ENCODE measurements at regions not wholly inside any gene's neighbourhood (a gene's known extent, or its start where the extent isn't known, plus 50 kb on each side); places are given as distances from the start of the nearest gene placed in this dataset.

DNA sequence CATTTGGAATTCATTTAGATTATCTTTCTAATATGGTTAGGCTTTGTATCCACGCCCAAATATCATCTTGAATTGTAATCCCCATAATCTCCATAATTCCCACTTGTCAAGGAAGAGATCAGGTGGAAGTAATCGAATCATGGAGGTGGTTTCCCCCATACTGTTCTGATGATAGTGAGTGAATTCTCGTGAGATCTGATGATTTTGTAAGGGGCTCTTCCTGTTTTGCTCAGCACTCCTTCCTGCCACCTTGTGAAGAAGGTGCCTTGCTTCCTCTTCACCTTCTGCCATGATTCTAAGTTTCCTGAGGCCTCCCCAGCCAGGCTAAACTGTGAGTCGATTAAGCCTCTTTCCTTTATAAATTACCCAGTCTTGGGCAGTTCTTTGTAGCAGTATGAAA lies 527.5 kb upstream of the ARRDC3 start:
- TF ChIP-seq CTCF (IDR thresholded peaks at IDR 0.05; ENCODE audit: low read depth, low read length, poor library complexity, severe bottlenecking) (no peak), EZH2phosphoT487 (IDR thresholded peaks at IDR 0.05; ENCODE audit: borderline replicate concordance, low read length) (no peak)
- Histone ChIP-seq H3K79me2 (ENCODE audit: control insufficient read depth, low read length) (no peaks in the 10 kb centered on the region), H3K36me3 (ENCODE audit: control insufficient read depth, low read length) (no peaks in the 10 kb centered on the region), H4K20me1 (ENCODE audit: control insufficient read depth, insufficient read depth, low read depth, low read length) (no peaks in the 10 kb centered on the region), H3K9me2 (replicated peaks; ENCODE audit: control insufficient read depth, low read length) (no peaks in the 10 kb centered on the region), H3F3A (ENCODE audit: control insufficient read depth, insufficient read depth) (no peaks in the 10 kb centered on the region), H3K4me1 (ENCODE audit: control insufficient read depth, low read length) (no peaks in the 10 kb centered on the region), H3K9me3 (ENCODE audit: control insufficient read depth, insufficient read depth, low read length) (no peaks in the 10 kb centered on the region), H3K4me3 (ENCODE audit: low read length) (no peak overlapping the region), H3K4me2 (ENCODE audit: low read length) (no peak overlapping the region), H3K27me3 (ENCODE audit: control insufficient read depth, low read length) (no peaks in the 10 kb centered on the region), H3K27ac (ENCODE audit: low read depth, low read length) (no peak overlapping the region)

- Histone ChIP-seq H3K27ac (ENCODE audit: low read depth, low read length) (no peak overlapping the region), H3K9me3 (ENCODE audit: control insufficient read depth, insufficient read depth, low read length) (no peaks in the 10 kb centered on the region), H3K79me2 (ENCODE audit: control insufficient read depth, low read length) (no peaks in the 10 kb centered on the region), H3K27me3 (ENCODE audit: control insufficient read depth, low read length) (no peaks in the 10 kb centered on the region), H3K4me2 (ENCODE audit: low read length) (no peak overlapping the region), H3K4me1 (ENCODE audit: control insufficient read depth, low read length) (no peaks in the 10 kb centered on the region), H3K4me3 (ENCODE audit: low read length) (no peak overlapping the region), H3K9me2 (replicated peaks; ENCODE audit: control insufficient read depth, low read length) (no peaks in the 10 kb centered on the region), H4K20me1 (ENCODE audit: control insufficient read depth, insufficient read depth, low read depth, low read length) (no peaks in the 10 kb centered on the region), H3K36me3 (ENCODE audit: control insufficient read depth, low read length) (no peaks in the 10 kb centered on the region), H3F3A (ENCODE audit: control insufficient read depth, insufficient read depth) (no peaks in the 10 kb centered on the region)
- no peak for TF ChIP-seq CTCF (IDR thresholded peaks at IDR 0.05; ENCODE audit: low read depth, low read length, poor library complexity, severe bottlenecking)
- no peak for TF ChIP-seq EZH2phosphoT487 (IDR thresholded peaks at IDR 0.05; ENCODE audit: borderline replicate concordance, low read length)
Observed at GRCh38 chr5:91910247-91910646, 527.1 kb upstream of the ARRDC3 start.

- Histone ChIP-seq H4K20me1 (ENCODE audit: control insufficient read depth, insufficient read depth, low read depth, low read length) (no peaks in the 10 kb centered on the region), H3K9me2 (replicated peaks; ENCODE audit: control insufficient read depth, low read length) (no peaks in the 10 kb centered on the region), H3K27ac (ENCODE audit: low read depth, low read length) (no peak overlapping the region), H3K4me3 (ENCODE audit: low read length) (no peak overlapping the region), H3F3A (ENCODE audit: control insufficient read depth, insufficient read depth) (no peaks in the 10 kb centered on the region), H3K9me3 (ENCODE audit: control insufficient read depth, insufficient read depth, low read length) (no peaks in the 10 kb centered on the region), H3K4me1 (ENCODE audit: control insufficient read depth, low read length) (no peaks in the 10 kb centered on the region), H3K4me2 (ENCODE audit: low read length) (no peak overlapping the region), H3K79me2 (ENCODE audit: control insufficient read depth, low read length) (no peaks in the 10 kb centered on the region), H3K36me3 (ENCODE audit: control insufficient read depth, low read length) (no peaks in the 10 kb centered on the region), H3K27me3 (ENCODE audit: control insufficient read depth, low read length) (no peaks in the 10 kb centered on the region)
- TF ChIP-seq CTCF (IDR thresholded peaks at IDR 0.05; ENCODE audit: low read depth, low read length, poor library complexity, severe bottlenecking) = no peak
- TF ChIP-seq EZH2phosphoT487 (IDR thresholded peaks at IDR 0.05; ENCODE audit: borderline replicate concordance, low read length) = no peak
Observed at GRCh38 chr5:91906494-91906893, 523.4 kb upstream of the ARRDC3 start.

- Histone ChIP-seq H3K4me1 (ENCODE audit: control insufficient read depth, low read length) (no peaks in the 10 kb centered on the region), H3K9me2 (replicated peaks; ENCODE audit: control insufficient read depth, low read length) (no peaks in the 10 kb centered on the region), H3K9me3 (ENCODE audit: control insufficient read depth, insufficient read depth, low read length) (no peaks in the 10 kb centered on the region), H3K4me3 (ENCODE audit: low read length) (no peak overlapping the region), H3K79me2 (ENCODE audit: control insufficient read depth, low read length) (no peaks in the 10 kb centered on the region), H3K27me3 (ENCODE audit: control insufficient read depth, low read length) (no peaks in the 10 kb centered on the region), H4K20me1 (ENCODE audit: control insufficient read depth, insufficient read depth, low read depth, low read length) (no peaks in the 10 kb centered on the region), H3K27ac (ENCODE audit: low read depth, low read length) (no peak overlapping the region), H3K4me2 (ENCODE audit: low read length) (no peak overlapping the region), H3K36me3 (ENCODE audit: control insufficient read depth, low read length) (no peaks in the 10 kb centered on the region), H3F3A (ENCODE audit: control insufficient read depth, insufficient read depth) (no peaks in the 10 kb centered on the region)
- TF ChIP-seq EZH2phosphoT487 (IDR thresholded peaks at IDR 0.05; ENCODE audit: borderline replicate concordance, low read length) (no peak), CTCF (IDR thresholded peaks at IDR 0.05; ENCODE audit: low read depth, low read length, poor library complexity, severe bottlenecking) (no peak)
Observed at GRCh38 chr5:91906027-91906426, 522.9 kb upstream of the ARRDC3 start.

Data from DOHH2 (cell line).